Activated CD4-positive, CD25-positive, alpha-beta regulatory T cell (primary cell): ENCODE measurements at regions not wholly inside any gene's neighbourhood (a gene's known extent, or its start where the extent isn't known, plus 50 kb on each side); places are given as distances from the start of the nearest gene placed in this dataset.
"Not testable (repeated sequence)": the region's sequence is repeated elsewhere in the genome, so short reads cannot be mapped to it uniquely, and the experiment has no call there.

Experiments used
- DNase-seq, 4 experiments: peaks; one replicate each; lab custom pipeline; 2025; lab: John Stamatoyannopoulos, UW

GRCh38 chr6:113696960-113697359 is 160.2 kb upstream of the MARCKS start:
- DNase-seq, result no peak

GRCh38 chr6:113697632-113698410 is 159.3 kb upstream of the MARCKS start:
- no peak for DNase-seq

- DNase-seq, result no peak
These were observed 157.9 kb upstream of the MARCKS start for GRCh38 chr6:113699239-113699638.

- no peak for DNase-seq
These were observed 155.4 kb upstream of the MARCKS start for GRCh38 chr6:113701552-113702254.

- DNase-seq, result no peak
These were observed 150.0 kb upstream of the MARCKS start for GRCh38 chr6:113707194-113707593.

- DNase-seq, result no peak
These were observed 147.1 kb upstream of the MARCKS start for GRCh38 chr6:113709936-113710509.

GRCh38 chr6:113713665-113714064 is 143.5 kb upstream of the MARCKS start:
- DNase-seq, result no peak

- DNase-seq, result no peak
These were observed 138.6 kb upstream of the MARCKS start for GRCh38 chr6:113718588-113718987.

- DNase-seq, result no peak
These were observed 138.1 kb upstream of the MARCKS start for GRCh38 chr6:113719064-113719463.

- DNase-seq, result no peak
These were observed 137.6 kb upstream of the MARCKS start for GRCh38 chr6:113719545-113719944.

- no peak for DNase-seq
These were observed 134.0 kb upstream of the MARCKS start for GRCh38 chr6:113723182-113723581.

- DNase-seq, result not testable (repeated sequence)
These were observed 132.2 kb upstream of the MARCKS start for GRCh38 chr6:113724927-113725326.

GRCh38 chr6:113731541-113731940 is 125.6 kb upstream of the MARCKS start:
- DNase-seq, result no peak

GRCh38 chr6:113732384-113732966 is 124.7 kb upstream of the MARCKS start:
- DNase-seq, result no peak

GRCh38 chr6:113733381-113733780 is 123.8 kb upstream of the MARCKS start:
- DNase-seq, result no peak

- no peak for DNase-seq
These were observed 122.2 kb upstream of the MARCKS start for GRCh38 chr6:113734982-113735381.

GRCh38 chr6:113735491-113735890 is 121.7 kb upstream of the MARCKS start:
- DNase-seq, result no peak

GRCh38 chr6:113736978-113737377 is 120.2 kb upstream of the MARCKS start:
- DNase-seq, result no peak

- no peak for DNase-seq
These were observed 118.0 kb upstream of the MARCKS start for GRCh38 chr6:113739041-113739655.

- DNase-seq, result no peak
These were observed 115.5 kb upstream of the MARCKS start for GRCh38 chr6:113741651-113742050.

GRCh38 chr6:113742342-113742741 is 114.8 kb upstream of the MARCKS start:
- no peak for DNase-seq

- no peak for DNase-seq
These were observed 112.3 kb upstream of the MARCKS start for GRCh38 chr6:113744861-113745260.
